Endothelial cell of umbilical vein (primary cell): ENCODE measurements at regions not wholly inside any gene's neighbourhood (a gene's known extent, or its start where the extent isn't known, plus 50 kb on each side); places are given as distances from the start of the nearest gene placed in this dataset.
A peak's percentile ranks its signal among the peaks of the same experiment; 100 is the strongest.

ENCODE experiments used
- BruUV-seq: library from RNA; stranded (reverse); fragments of 400-500 nt; replicated peaks from 2 replicates; lab custom pipeline; 2021; lab: Mats Ljungman, UMichigan
- CTCF ChIA-PET: fragments of 300-600, 350-600 bp; sonication (Branson Sonifier 250); formaldehyde crosslinking; loops from one replicate; lab custom pipeline; 2021; ENCODE audit warnings: antibody characterized with exemption, inconsistent platforms; lab: Charles Lee
- POLR2A ChIA-PET: fragments of 300-600, 350-600 bp; sonication (Branson Sonifier 250); formaldehyde crosslinking; loops from one replicate; lab custom pipeline; 2021; ENCODE audit warnings: antibody characterized with exemption, inconsistent platforms; lab: Charles Lee
- DNase-seq: peaks from one replicate; pipeline ENCODE4 v3.0.0-alpha.2; 2011; ENCODE audit warnings: low read depth, low spot score
- FAIRE-seq: peaks from 2 replicates; lab custom pipeline; 2011; peaks lifted over from hg19 to GRCh38; lab: Jason Lieb, UNC
- H2AFZ ChIP-seq: 2 replicates; pipeline ENCODE4 v1.6.0; 2012; ENCODE audit warnings: low read depth, low read length, control low read depth, inconsistent platforms
- H3K27ac ChIP-seq: 2 replicates; pipeline ENCODE4 v1.5.1; 2011; ENCODE audit warnings: low read depth, mild to moderate bottlenecking, control low read depth, low read length, moderate library complexity; ENCODE audit not compliant: insufficient read depth
- H3K27me3 ChIP-seq, 2 experiments: 2 replicates each; pipeline versions ENCODE4 v1.6.0 to v1.6.1; 2011; ENCODE audit warnings: low read length in 2 of 2, mixed read lengths in 1 of 2; ENCODE audit not compliant: control insufficient read depth in 2 of 2, insufficient read depth in 2 of 2
- H3K36me3 ChIP-seq, 2 experiments: 2 replicates in 1 of 2; 3 replicates in 1 of 2; pipeline ENCODE4 v1.5.1; 2011; ENCODE audit warnings: low read length in 2 of 2, mild to moderate bottlenecking in 1 of 2, moderate library complexity in 1 of 2; ENCODE audit not compliant: control insufficient read depth in 2 of 2, insufficient read depth in 2 of 2; ENCODE audit errors: extremely low read depth in 1 of 2
- H3K4me1 ChIP-seq: 3 replicates; pipeline ENCODE4 v1.5.1; 2011; ENCODE audit warnings: mild to moderate bottlenecking, low read length; ENCODE audit not compliant: control insufficient read depth, insufficient read depth; ENCODE audit errors: extremely low read depth
- H3K4me2 ChIP-seq: 2 replicates; pipeline ENCODE4 v1.6.1; 2011; ENCODE audit warnings: low read length, control low read depth, mixed read lengths; ENCODE audit not compliant: insufficient read depth
- H3K4me3 ChIP-seq, 3 experiments: fragments of 200-600 bp in 1 of 3; sonication (generic), shearing (Covaris generic) in 1 of 3; replicated peaks in 1 of 3; 2 replicates each; pipeline ENCODE4 v1.5.1; 2011 to 2016; ENCODE audit warnings: control low read depth in 3 of 3, low read length in 3 of 3, mild to moderate bottlenecking in 2 of 3, inconsistent platforms in 1 of 3, low read depth in 1 of 3, moderate library complexity in 1 of 3; ENCODE audit not compliant: insufficient read depth in 1 of 3
- H3K79me2 ChIP-seq: 2 replicates; pipeline ENCODE4 v1.6.0; 2012; ENCODE audit warnings: low read length, inconsistent platforms; ENCODE audit not compliant: control insufficient read depth, insufficient read depth
- H3K9ac ChIP-seq: replicated peaks from 2 replicates; pipeline ENCODE3; 2011; ENCODE audit warnings: low read length, control low read depth; ENCODE audit not compliant: insufficient read depth; ENCODE audit errors: extremely low read depth
- H3K9me1 ChIP-seq: replicated peaks from 3 replicates; pipeline ENCODE4 v1.6.0; 2011; ENCODE audit warnings: mild to moderate bottlenecking, low read length; ENCODE audit not compliant: control insufficient read depth, insufficient read depth; ENCODE audit errors: extremely low read depth
- H3K9me3 ChIP-seq: replicated peaks from 2 replicates; pipeline ENCODE4 v1.5.1; 2012; ENCODE audit warnings: low read length, inconsistent platforms; ENCODE audit not compliant: control insufficient read depth, insufficient read depth
- H4K20me1 ChIP-seq: replicated peaks from 2 replicates; pipeline ENCODE3; 2011; ENCODE audit warnings: mild to moderate bottlenecking, low read length; ENCODE audit not compliant: control insufficient read depth, insufficient read depth; ENCODE audit errors: extremely low read depth
- CTCF ChIP-seq, 2 donors: IDR thresholded peaks; 1 replicate in 1 of 2; 2 replicates in 1 of 2; pipeline ENCODE4 v1.5.1; 2011; ENCODE audit warnings: low read length in 2 of 2, mild to moderate bottlenecking in 2 of 2, moderate library complexity in 2 of 2, control low read depth in 1 of 2, inconsistent platforms in 1 of 2, low read depth in 1 of 2; ENCODE audit not compliant: insufficient read depth in 1 of 2; ENCODE audit errors: extremely low read depth in 1 of 2
- EZH2 ChIP-seq: IDR thresholded peaks from 2 replicates; pipeline ENCODE4 v1.6.1; 2012; ENCODE audit warnings: borderline replicate concordance, low read depth, mild to moderate bottlenecking, moderate library complexity, low read length, inconsistent platforms; ENCODE audit not compliant: severe bottlenecking
- FOS ChIP-seq: IDR thresholded peaks from 2 replicates; pipeline ENCODE4 v1.6.1; 2011; ENCODE audit warnings: mild to moderate bottlenecking, low read length, moderate library complexity, borderline replicate concordance; ENCODE audit not compliant: insufficient read depth
- JUN ChIP-seq: IDR thresholded peaks from 2 replicates; pipeline ENCODE4 v1.6.1; 2011; ENCODE audit warnings: borderline replicate concordance, low read depth; ENCODE audit not compliant: insufficient read length, insufficient read depth
- MYC ChIP-seq: IDR thresholded peaks from one replicate; pipeline ENCODE4 v1.6.1; 2011; ENCODE audit warnings: mild to moderate bottlenecking, low read depth, low read length
- POLR2A ChIP-seq: IDR thresholded peaks from 2 replicates; pipeline ENCODE4 v1.6.1; 2012; ENCODE audit warnings: low read depth, mild to moderate bottlenecking, control low read depth, low read length
- POLR2AphosphoS5 ChIP-seq: IDR thresholded peaks from 2 replicates; pipeline ENCODE4 v1.6.1; 2012; ENCODE audit warnings: low read depth, mild to moderate bottlenecking, control low read depth, low read length, moderate library complexity; ENCODE audit not compliant: insufficient read depth
- dilution Hi-C: fragments of 300-500 bp; cut with MboI; formaldehyde crosslinking; loops from one replicate; pipeline ENCODE4 v1.15.0; 2019; ENCODE audit warnings: low sequenced_read_pairs; ENCODE audit not compliant: extremely low pct_ligation_motif_present
- intact Hi-C: fragments of 100-400 bp; cut with micrococcal nuclease; formaldehyde crosslinking; loops from one replicate; pipeline ENCODE4 v1.10.0; 2022
- TF ChIP-seq, protein P1 (sequence below): IDR thresholded peaks from 2 replicates; pipeline ENCODE4 v1.6.1; 2011; ENCODE audit not compliant: insufficient read depth, insufficient read length

GRCh38 chr14:56474419-56475022 is 105.1 kb upstream of the TMEM260 start:
- Histone ChIP-seq H3K9me3 (no peaks in the 10 kb centered on the region), H3K36me3 (no peaks in the 10 kb centered on the region), H3K79me2 (no peaks in the 10 kb centered on the region), H4K20me1 (no peaks in the 10 kb centered on the region), H3K27ac (no peak overlapping the region), H3K4me3 (no peak overlapping the region), H2AFZ (no peak overlapping the region), H3K4me1 (no peaks in the 10 kb centered on the region), H3K4me2 (no peak overlapping the region), H3K9me1 (no peaks in the 10 kb centered on the region), H3K9ac (no peak overlapping the region), H3K27me3 (peaks cover 0 to 8% of the 10 kb centered on the region in 2 experiments)
- DNase-seq (peak; percentile 54), FAIRE-seq (peak; percentile 75)
- dilution Hi-C loops = loop anchor here (10.0 kb wide), 1 partner anchor 770 kb away; no protein-coding TSS in a partner anchor
- intact Hi-C loops = loop anchor here (1.0 to 5.0 kb wide), 7 partner anchors 52 to 767 kb away; partner anchors contain the start of gene PELI2
- POLR2A ChIA-PET = interaction anchor here (0.7 kb wide), 1 partner anchor 767 kb away, joined by 3 read pairs; no protein-coding TSS in a partner anchor
- BruUV-seq = no TSS peak
- CTCF ChIA-PET = interaction anchor here (0.6 to 6.8 kb wide), 81 partner anchors 8 to 1228 kb away, joined by 3 to 196 read pairs (median 5); partner anchors contain the start of genes PELI2 and TBPL2
- TF ChIP-seq MYC = no peak
- peak; percentile 63 to 64 for TF ChIP-seq CTCF (IDR thresholded peaks at IDR 0.05; ENCODE audit: extremely low read depth in 1 of 2, insufficient read depth in 1 of 2, low read depth in 1 of 2, low read length in 2 of 2)
- TF ChIP-seq FOS = no peak

DNA sequence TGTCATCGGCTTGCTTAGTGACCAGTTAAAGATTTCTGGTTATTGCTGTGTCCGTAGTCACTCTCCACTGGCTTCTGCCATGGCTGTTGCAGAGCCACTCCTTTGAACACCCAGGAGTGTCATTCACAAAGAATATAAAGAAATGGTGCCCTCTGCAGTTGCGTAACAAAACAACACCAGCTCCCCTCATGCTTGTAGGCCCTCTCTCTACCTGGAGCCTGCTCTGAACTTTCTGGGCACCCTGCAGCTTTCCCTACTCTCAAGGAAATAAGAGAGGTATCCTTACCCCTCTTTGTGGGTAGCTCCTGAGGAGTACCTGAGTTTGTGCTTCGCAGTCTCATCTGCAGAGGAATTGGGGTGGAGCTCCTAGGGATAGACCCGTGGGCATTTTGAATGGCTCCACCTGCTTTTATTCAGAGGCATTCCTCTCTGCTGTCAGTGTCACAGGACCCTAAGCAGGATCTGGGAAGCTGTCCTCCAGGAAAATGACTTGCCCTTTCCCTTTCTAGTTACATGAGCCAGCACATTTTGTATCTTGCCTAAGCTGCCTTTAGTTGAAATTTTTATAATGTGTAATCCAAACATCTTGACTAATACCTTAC is 97.2 kb upstream of the TMEM260 start:
- H3K4me3 ChIP-seq = no peak overlapping the region
- dilution Hi-C loops = no loop called here
- TF ChIP-seq JUN = no peak
- TF ChIP-seq CTCF (IDR thresholded peaks at IDR 0.05; ENCODE audit: extremely low read depth in 1 of 2, insufficient read depth in 1 of 2, low read depth in 1 of 2, low read length in 2 of 2) = peak; percentile 16 to 26
- TF ChIP-seq EZH2 = no peak
- TF ChIP-seq POLR2AphosphoS5 = no peak
- no peak for TF ChIP-seq POLR2A
- TF ChIP-seq, protein P1, sequence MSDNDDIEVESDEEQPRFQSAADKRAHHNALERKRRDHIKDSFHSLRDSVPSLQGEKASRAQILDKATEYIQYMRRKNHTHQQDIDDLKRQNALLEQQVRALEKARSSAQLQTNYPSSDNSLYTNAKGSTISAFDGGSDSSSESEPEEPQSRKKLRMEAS = no peak
- ChIA-PET CTCF (interaction anchor here (0.8 to 4.9 kb wide), 17 partner anchors 8 to 1044 kb away, joined by 3 to 55 read pairs (median 3); partner anchors contain the start of genes NAA30 and TBPL2), POLR2A (no interaction called here)
- no peaks in the 10 kb centered on the region for H3K4me1 ChIP-seq
- BruUV-seq = no TSS peak
- peak; percentile 16 for DNase-seq
- no peak overlapping the region for H3K27ac ChIP-seq
- no peak overlapping the region for H3K9ac ChIP-seq
- peaks cover 1 to 2% of the 10 kb centered on the region in 2 experiments for H3K27me3 ChIP-seq
- no peaks in the 10 kb centered on the region for H4K20me1 ChIP-seq
- no peak for FAIRE-seq
- H3K36me3 ChIP-seq = no peaks in the 10 kb centered on the region
- no peaks in the 10 kb centered on the region for H3K9me3 ChIP-seq
- no peaks in the 10 kb centered on the region for H3K9me1 ChIP-seq
- intact Hi-C loops = loop anchor here (2.0 to 10.0 kb wide), 2 partner anchors 1044 to 1268 kb away; no protein-coding TSS in a partner anchor
- no peak overlapping the region for H2AFZ ChIP-seq
- H3K79me2 ChIP-seq = no peaks in the 10 kb centered on the region
- H3K4me2 ChIP-seq = no peak overlapping the region
